ENCODE measurements at regions not wholly inside any gene's neighbourhood (a gene's known extent, or its start where the extent isn't known, plus 50 kb on each side); places are given as distances from the start of the nearest gene placed in this dataset.
A peak's percentile ranks its signal among the peaks of the same experiment; 100 is the strongest.

DNA sequence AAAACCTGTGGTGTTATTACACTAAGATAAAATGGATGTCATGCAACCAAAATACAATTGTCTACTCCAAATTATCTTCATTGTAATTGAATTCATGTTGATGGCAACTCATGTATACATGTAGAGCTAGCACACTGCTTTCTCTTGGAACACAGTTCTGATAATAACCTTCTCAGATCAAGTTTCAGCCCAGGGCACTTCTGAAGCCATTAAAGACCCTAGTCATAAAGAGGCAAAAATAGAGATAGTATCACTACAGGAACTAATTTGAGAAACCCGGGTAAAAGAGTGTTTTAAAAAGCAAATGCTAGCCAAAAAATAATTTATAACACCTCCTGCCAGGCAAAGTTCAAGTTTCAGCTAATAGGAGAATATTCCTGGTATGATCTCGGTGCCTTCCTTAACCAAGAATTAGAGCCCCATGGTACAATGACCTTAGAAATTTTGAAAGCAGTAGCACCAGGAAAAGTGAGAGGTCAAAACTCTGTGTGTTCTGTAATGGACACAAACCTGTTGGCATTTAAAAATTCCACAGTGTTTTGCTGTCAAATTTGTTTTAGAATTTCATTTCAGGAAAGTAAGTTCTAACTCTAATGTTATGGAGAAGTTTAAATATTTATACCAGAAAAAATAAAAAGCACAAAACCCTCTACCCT, 105.0 kb upstream of the FRMD6 start:
- no peak for DNase-seq (ENCODE audit: low read depth in 2 of 2)

DNA sequence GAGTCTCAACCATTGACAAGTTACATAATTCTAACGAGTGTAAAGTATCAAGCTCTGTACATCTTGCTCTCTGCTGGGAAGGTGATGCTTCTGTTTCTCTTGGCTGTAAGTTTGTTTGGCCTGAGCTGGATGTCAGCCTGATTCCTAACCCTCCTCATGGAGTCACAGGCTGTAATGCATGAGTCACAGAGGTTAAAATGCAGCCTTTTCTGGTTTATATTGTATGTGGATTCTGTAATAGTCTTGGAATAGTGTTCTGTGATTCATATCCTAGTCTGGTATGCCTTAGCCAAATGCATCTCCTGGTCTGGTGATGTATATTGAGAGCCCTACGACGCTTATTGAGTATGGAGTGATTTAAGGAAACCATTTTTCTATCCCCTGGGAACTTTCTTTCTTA, 104.5 kb upstream of the FRMD6 start:
- peak; percentile 97 to 98 for DNase-seq (ENCODE audit: low read depth in 2 of 2)

DNA sequence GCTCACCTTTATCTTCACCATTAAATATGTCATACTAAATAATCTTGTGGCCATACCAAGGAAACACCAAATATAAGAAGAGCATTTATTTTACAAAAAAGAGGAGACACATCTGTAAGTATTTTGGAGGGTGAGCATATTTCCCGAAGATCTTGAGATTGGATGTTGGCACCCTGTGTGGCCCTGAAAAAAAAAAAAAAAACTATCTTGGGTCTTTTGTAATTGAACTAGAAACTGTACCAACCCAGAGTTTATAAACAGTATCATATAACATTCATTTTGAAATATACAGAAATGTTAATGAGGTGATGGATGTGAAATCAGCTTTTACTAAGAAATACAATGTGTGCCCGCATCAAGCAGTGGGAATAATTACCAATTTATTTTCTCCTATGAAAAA, 104.0 kb upstream of the FRMD6 start:
- peak in 1 of 2 experiments; percentile 21 for DNase-seq (ENCODE audit: low read depth in 2 of 2)

DNA sequence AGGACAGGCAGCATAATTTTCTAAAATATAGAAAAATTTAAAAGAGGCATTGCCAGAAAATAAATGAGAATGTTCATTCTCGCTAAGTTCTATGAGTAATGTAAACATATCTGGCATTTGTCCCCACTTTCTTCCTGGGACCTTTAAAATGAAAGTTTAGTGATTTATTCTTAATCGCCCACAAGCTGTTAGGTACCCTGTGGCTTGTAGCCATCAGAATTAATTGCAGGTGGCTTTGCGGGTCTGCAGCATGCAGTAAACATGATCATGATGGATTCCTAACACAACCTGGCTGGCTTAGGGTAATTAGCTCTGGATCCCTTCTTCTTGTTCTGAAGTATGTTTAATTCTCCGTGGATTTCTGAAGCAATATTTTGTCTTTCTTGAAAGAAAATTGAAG, 103.5 kb upstream of the FRMD6 start:
- no peak for DNase-seq (ENCODE audit: low read depth in 2 of 2)

DNA sequence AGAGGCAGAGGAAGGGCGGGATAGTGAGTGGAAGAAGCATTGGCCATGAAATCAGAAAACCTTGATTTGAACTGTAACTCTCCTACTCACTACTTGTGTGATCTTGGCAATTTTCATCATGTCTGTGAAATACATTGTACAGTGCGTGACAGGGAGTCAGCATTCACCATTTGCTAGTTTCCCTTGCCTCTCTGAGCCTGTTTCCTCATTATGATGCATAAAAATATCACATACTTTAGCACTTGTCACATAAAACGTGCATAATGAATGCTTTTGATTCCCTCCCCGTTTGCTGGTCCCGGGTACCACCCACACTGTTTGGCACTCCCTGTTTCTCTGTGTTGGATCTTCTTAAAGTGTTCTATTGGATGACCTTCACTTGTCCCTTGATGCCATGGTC, 101.1 kb upstream of the FRMD6 start:
- DNase-seq (ENCODE audit: low read depth in 2 of 2), result no peak

DNA sequence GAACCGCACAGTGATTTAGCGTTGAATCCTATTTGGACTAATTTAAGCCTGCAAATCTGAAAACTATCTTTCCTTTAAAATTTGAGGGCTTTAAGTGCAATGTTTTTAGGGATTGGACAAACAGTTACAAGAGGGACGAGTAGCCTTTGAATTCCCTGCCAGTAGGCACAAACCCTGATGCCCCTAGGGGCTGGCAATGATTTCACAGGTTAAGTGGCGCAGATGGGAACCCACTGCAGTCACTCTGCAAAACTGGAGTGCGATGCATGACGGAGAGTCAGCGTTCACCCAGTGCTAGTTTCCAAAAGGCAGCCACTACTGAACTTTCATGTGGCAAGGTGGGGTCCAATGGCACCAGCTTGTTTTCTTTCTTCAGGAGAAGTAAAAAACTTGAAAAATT, 99.4 kb upstream of the FRMD6 start:
- no peak for DNase-seq (ENCODE audit: low read depth in 2 of 2)

DNA sequence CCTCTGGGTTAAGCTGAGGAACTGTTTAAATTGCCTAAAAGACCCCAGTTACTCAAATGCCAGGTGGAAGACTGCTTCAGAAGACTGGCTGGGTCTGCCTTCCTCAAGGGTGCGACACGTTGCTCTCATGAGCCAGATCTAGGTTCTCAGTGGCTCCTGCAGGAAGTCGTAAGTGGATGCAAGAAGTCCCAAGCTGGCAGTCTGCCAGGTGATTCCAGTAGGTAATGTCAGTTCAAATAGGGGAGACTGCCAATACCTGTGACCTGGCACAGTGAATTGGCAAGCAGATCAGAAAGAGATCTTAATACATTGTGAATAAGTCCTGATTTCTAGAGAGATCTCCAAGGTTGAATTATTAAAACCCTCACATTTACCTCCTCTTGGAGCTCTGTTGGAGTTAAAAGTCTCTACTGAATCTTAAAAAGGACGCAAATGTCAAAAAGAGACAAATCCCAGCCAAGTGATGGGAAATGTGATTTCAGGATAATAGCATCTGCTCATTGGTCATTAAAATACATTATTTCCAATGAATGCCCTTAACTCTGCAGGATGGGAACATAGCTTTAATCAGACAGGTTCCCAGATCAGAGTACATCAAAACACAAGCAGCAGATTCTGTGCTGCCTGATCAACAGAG, 98.8 kb upstream of the FRMD6 start:
- DNase-seq (ENCODE audit: low read depth in 2 of 2), result no peak

DNA sequence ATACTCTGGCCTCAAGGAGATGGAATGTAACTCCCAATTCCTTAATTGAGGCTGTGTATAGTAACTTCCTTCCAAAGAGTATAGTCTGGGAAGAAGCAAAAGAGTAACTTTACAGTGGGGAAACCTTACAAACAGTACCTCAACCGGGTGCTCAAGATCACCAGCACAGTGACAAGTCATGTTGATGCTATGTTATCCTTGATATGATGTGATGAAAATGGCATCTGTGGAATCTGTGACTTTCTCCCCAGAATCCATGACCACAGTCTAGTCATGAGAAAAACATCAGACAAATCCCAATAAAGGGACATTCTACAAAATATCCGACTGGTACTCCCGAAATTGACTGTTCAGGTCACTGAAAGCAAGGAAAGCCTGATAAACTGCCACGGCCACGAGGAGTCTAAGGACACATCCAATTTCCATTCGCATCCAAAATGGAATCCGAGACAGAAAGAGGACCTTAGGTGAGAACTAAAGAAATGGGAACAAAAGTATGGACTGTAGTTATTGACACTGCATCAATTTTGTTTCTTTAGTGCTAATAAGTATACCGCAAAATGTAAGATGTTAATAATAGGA, 97.3 kb upstream of the FRMD6 start:
- peak; percentile 82 to 84 for DNase-seq (ENCODE audit: low read depth in 2 of 2)

DNA sequence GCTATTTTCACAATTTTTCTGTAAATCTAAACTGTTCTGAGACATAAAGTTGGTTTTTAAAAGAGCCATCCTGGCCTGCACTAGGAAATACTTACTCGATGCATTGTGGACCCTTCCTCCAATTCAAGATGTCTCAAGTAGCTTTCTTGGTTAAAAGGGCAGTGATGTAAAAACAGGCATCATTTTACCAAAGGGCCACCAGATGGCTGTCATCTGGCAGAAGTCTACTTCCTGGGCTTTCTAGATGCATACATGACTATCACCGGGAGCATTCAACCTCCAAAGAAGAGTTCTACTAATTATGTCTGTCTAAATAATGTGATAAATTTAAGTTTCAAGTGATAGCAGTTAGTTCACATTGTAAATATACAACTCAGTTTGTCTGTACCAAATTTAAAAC, 96.8 kb upstream of the FRMD6 start:
- no peak for DNase-seq (ENCODE audit: low read depth in 2 of 2)

DNA sequence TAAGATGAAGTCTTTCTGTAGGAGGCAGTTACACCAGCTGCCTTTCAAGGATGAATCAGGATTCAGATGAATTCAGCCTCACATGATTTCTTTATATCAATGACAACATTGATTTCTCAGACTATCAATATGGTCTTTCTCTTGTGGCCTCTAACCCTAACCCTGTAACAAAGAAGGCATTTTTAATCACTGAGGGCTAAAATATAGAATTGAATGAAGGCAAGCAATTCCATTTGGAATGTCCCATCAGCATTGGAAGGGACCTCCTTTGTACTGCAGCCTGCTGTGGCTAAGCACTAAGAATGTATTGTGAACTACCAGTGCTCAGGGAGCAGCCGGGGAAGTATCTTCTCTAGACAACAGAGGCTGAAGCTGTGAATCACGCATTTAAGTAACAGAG, 90.6 kb upstream of the FRMD6 start:
- DNase-seq (ENCODE audit: low read depth in 2 of 2), result no peak

DNA sequence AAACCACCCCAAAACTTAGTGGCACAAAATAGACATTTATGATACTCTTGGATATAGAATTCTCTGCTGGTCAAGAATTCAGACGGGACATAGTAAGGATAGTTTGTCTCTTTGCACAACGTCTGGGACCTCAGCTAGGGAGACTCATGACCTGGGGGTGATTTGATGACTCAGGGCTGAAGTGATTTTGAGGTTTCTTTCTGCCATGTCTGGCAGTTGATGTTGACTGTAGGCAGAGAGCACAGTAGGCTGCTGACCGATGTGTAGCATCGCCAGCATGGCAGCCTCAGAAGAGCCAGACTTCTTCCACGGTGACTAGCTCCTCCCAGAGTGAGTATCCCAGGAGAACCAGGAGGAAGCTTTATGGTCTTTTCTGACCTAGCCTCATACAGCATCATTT, 88.9 kb upstream of the FRMD6 start:
- no peak for DNase-seq (ENCODE audit: low read depth in 2 of 2)

DNA sequence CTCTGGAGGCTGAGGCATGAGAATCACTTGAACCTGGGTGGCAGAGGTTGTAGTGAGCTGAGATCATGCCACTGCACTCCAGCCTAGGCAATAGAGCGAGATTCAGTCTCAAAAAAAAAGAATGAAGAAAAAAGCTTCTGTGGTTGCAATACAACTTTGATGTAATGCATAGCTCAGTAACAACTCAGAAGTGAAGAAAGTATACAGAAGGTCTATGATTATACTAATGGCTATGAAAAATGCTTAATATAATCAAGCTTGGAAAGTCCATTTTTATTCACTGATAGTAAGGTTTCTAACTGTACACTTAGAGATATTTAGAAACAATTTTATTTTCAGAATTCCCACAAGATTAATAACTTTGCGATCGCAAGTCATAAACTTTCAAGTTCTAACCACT, 88.2 kb upstream of the FRMD6 start:
- no peak for DNase-seq (ENCODE audit: low read depth in 2 of 2)

DNA sequence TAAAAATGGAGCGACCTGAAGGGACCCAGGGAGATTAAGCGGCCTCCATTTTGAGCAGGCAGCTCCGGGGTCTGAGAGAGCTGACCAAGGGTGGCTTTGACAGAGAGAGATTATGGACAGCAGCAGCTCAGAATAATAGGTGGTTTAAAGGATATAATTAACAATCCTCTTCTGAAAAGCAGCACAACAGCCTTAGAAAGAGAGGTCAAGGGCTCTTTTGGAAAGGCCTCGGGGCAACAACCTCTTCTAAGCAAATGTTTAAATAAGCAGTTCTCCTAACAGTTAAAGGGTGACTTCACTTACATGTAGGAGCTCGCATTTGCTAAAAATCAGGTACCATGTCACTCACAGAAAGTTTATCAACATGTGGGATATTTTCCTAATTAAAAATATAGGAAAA, 87.2 kb upstream of the FRMD6 start:
- no peak for DNase-seq (ENCODE audit: low read depth in 2 of 2)

DNA sequence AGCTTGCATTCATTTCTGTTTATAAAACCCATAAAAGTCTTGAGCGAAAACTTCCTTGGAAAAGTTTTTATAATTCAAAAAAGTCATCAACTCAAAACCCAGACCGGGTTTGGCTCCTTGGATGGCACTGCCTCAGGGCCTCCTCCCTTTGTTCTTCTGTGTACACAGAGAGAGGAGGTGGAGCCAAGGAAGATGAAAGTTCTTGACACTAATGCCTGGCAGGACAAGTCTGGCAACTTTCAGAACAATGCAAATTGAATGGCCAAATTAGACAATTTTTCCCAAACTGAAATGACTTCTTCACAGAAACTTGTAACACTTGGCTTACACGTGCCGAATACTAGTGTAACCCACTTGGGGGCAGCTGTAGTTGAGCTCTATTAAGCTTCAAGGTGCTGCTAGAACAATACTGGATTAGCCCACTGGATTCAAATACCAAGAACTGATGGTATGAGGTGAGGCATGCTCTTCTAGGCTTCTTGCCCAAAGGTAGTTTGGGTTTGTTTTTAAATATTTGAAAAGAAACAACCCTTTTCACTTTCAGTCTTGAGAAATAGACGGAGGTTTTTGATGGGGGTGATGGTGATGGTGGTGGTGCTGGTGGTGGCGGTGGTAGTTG, 86.6 kb upstream of the FRMD6 start:
- DNase-seq (ENCODE audit: low read depth in 2 of 2), result no peak

DNA sequence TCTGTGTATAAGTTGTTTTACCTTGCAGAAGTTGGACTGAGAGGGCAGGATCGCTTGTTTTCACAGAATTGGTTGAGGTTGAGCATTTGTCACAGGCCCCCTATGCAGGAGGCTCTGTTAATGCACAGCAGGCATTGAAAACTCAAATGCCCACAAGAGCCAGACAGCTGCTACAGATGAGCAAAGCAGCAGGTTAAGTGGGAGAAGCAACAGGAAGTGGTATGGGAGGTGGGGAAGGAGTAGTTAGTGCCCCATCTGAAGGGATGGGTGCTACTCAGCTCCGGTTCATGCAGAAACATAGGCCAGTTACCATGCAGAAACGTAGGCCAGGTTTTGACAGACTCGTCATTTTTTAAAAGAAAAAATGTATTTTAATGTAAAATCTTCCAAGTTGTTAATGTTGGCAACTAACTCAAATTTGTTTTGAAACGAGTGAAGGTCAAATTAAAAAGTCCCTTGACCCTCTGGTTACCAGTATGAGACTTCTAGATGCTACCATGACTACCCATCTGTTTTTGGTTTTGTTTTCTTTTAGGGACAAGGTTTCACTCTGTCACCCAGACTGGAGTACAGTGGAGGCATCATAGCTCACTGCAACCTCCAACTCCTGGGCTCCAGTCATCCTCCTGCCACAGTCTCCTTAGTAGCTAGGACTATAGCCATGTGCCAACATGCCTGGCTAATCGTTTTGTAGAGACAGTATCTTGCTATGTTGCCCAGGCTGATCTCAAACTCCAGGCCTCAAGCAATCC, 84.7 kb upstream of the FRMD6 start:
- DNase-seq (ENCODE audit: low read depth in 2 of 2), result no peak

DNA sequence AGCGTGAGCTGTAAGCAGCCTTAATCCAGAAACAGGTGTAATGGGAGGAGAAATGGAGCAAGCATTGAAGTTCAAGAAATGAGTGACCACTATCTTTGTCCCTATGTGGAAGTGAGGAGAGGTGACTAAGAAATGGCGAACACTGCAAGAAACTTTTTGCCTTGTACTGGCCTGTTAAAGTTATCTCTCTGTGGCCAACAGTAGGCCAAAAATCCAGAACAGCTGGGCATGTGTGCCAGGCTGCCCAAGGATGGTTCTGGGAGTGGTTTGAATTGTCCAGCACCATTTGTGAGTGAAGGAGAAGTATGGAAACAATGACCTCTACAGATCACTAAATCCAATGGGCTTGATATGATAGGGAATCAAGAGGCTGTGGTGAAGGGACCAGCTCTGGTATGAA, 83.3 kb upstream of the FRMD6 start:
- DNase-seq (ENCODE audit: low read depth in 2 of 2), result no peak

DNA sequence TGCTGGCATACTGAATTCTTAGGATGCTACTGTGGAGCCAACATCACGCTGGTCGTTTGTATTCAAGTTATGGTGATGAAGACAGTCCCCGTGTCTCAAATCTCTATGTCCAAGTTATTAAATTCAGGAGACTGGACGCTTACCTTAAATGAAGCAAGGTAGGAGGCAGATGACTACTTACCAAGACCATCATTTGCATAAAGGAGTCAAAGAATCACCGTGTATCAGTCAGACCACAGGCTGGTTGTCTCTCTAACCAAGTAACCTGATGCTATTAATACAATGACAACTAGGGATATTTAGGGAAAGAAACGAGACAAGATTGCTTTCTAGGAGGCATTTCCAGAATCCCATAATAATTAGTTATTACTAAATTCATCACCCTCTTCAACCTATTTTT, 78.1 kb upstream of the FRMD6 start:
- DNase-seq (ENCODE audit: low read depth in 2 of 2), result no peak

DNA sequence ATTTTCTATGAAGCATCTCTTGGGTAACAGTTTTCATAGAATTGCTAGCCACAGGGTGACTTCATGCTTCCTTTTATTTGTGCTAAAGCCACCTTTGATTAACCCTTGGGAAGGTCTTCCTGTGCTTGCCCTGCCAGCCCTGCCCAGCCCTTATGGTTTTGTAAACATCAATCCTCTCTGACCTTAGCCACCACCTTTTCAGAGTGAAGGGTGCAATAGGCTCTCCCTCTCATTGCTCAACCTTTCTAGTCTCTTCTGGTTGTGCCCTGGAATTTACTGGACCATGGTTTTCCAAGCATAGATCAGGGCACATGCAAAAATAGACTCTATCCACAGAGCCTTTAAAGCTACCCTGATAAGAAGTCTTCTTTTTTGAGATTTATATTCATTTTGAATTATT, 77.7 kb upstream of the FRMD6 start:
- DNase-seq (ENCODE audit: low read depth in 2 of 2), result no peak

DNA sequence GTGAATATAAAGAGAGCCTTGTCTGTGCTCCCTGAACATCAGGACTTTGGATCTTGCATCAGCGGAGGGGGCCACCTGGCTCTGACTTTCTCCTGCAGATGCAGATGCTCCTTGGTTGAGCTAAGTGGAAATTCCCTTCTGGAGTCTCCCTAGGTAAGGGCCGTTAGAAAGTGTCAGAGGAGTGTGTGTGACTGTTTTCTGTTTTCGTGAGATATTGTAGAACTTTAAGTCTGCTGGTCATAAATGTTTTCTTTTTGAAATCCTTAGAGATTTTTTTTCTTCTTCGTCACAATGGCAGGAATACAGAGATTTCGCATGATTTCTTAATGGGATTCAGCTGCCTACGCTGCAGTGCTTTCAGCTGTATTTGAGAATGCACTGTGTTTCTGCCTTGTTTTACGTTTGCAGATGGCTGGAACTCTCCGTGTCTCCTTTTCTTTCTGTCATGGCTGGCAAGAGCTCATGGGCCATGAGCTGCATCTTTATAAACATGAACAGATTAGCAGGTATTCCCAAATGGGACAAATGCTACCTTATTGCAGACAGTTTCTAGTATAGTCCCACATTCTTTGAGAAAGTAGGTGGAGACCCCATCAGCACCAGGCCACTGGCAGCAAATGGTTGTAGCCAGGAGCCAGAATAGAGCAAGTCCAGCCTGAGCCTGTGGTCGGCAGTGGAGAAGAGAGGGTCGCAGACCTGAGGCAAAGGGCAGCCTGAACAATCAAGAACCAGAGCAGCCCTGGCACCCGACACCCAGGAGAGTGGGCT, 76.2 kb upstream of the FRMD6 start:
- DNase-seq (ENCODE audit: low read depth in 2 of 2), result no peak

DNA sequence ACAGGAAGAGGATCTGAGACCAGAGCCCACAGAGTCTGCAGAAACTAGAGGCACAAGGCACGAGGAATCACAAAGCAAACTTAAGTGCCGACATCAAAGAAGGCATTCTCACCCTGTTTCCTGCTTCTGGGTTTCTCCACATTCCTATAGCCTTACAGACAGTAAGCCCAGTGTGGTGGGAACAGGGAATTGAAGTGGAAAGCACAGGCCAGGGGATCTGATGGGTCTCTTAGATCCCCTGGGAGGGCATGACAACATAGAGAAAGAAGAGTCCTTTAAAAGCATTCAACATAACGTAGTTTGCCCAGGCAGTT, 75.6 kb upstream of the FRMD6 start:
- DNase-seq (ENCODE audit: low read depth in 2 of 2), result peak in 1 of 2 experiments; percentile 32

DNA sequence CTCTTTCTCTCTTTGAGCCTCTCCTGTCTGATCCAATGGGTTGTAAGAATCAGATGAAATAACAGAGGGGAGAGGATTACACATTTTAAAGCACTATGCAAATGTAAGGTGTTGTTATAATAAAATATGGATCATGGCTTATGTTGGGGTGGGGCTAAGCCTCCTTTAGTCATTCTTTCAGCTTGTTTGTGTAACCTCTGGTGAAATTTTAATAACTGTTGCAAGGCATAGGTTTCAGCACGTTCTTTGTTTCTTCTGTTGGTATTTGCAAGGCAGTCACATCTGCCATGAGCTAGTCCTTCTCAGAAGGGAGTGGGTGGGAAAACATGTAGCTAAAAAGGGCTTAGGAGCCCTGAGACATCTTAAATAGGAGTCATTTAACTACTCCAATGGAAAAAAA, 74.8 kb upstream of the FRMD6 start:
- DNase-seq (ENCODE audit: low read depth in 2 of 2), result no peak

DNA sequence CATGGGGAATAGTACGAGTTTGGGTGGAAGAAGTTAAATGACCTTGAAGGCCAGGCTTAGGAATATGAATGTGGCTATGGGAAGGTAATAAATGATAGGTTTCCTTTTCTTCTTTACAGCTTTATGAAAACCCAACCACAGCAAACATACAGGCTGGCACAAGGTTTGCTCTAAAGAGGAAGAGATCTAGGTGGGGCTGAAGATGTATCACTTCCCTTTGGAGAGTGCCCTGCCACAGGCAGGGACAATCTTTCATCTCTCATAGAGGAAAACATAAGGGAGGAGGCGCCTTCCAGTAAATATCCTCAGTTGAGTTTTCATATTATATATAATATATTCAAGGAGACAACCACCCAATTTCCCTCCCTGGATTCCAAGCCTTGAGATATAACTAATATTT, 72.9 kb upstream of the FRMD6 start:
- no peak for DNase-seq (ENCODE audit: low read depth in 2 of 2)

Data from fibroblast of skin of left biceps (primary cell).